VCaP (cell line): ENCODE measurements at regions not wholly inside any gene's neighbourhood (a gene's known extent, or its start where the extent isn't known, plus 50 kb on each side); places are given as distances from the start of the nearest gene placed in this dataset.
"Not testable (repeated sequence)": the region's sequence is repeated elsewhere in the genome, so short reads cannot be mapped to it uniquely, and the experiment has no call there.

ENCODE experiments used
- H3K27ac ChIP-seq: fragments of 450-650 bp; 2 replicates; pipeline ENCODE4 v1.5.1; 2017
- CTCF ChIP-seq: fragments of 450-650 bp; conservative IDR thresholded peaks from 2 replicates; pipeline ENCODE4 v1.5.1; 2017; ENCODE audit warnings: mild to moderate bottlenecking, moderate library complexity

GRCh38 chr6:115843945-115844344 lies 216.7 kb downstream of the FRK start:
- no peak overlapping the region for H3K27ac ChIP-seq
- no peak for TF ChIP-seq CTCF

- no peak overlapping the region for H3K27ac ChIP-seq
- TF ChIP-seq CTCF = no peak
Observed at GRCh38 chr6:115842338-115842737, 218.4 kb downstream of the FRK start.

- no peak for TF ChIP-seq CTCF
- H3K27ac ChIP-seq = no peak overlapping the region
Observed at GRCh38 chr6:115839583-115840181, 221.0 kb downstream of the FRK start.

GRCh38 chr6:115838763-115839401 lies 221.8 kb downstream of the FRK start:
- TF ChIP-seq CTCF = peak; percentile 71
- H3K27ac ChIP-seq = no peak overlapping the region

GRCh38 chr6:115838216-115838615 lies 222.5 kb downstream of the FRK start:
- no peak overlapping the region for H3K27ac ChIP-seq
- no peak for TF ChIP-seq CTCF

GRCh38 chr6:115836374-115836773 lies 224.3 kb downstream of the FRK start:
- not testable (repeated sequence) for H3K27ac ChIP-seq

- no peak for TF ChIP-seq CTCF
- H3K27ac ChIP-seq = no peak overlapping the region
Observed at GRCh38 chr6:115835314-115835713, 225.4 kb downstream of the FRK start.

GRCh38 chr6:115834542-115834941 lies 226.1 kb downstream of the FRK start:
- not testable (repeated sequence) for H3K27ac ChIP-seq
